B cell (primary cell): ENCODE measurements at regions not wholly inside any gene's neighbourhood (a gene's known extent, or its start where the extent isn't known, plus 50 kb on each side); places are given as distances from the start of the nearest gene placed in this dataset.

Experiments used
- CTCF ChIP-seq: fragments of 200-600 bp; IDR thresholded peaks from one replicate; pipeline ENCODE4 v1.8.0; 2022; ENCODE audit warnings: antibody characterized with exemption, mild to moderate bottlenecking
- EZH2 ChIP-seq: IDR thresholded peaks from 2 replicates; pipeline ENCODE4 v1.6.1; 2012; ENCODE audit warnings: borderline replicate concordance, low read depth, mild to moderate bottlenecking, moderate library complexity, low read length; ENCODE audit not compliant: insufficient read depth, poor library complexity, severe bottlenecking

DNA sequence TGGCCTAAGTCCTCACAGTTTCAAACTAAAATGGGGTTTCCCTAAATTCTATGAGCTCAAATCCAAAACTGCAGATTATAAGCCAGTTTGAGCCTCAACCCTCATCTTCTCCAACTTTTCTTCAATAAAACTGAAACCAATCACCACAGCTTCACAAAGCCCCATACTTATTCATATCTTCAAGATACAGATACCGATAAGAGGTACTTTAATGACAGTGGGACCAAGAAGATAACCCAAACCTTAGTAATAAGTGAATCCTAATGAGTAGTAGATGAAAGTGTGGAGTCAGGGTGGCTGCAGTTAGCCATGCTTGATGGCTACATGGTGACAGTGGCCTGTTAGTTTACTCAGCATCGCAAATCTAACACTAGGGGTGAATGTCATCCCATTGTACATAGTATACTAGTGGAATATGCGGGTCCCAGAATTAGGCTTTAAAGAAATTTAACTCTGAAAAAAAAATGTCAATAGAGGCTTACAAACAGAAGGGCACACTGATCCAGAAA lies 395.8 kb upstream of the PHF14 start:
- no peak for TF ChIP-seq CTCF
- no peak for TF ChIP-seq EZH2
